Activated T-helper 1 cell treated with anti-CD3 and anti-CD28 coated beads, Interleukin-2, amount 50 U/mL, for 16 hours (primary cell): ENCODE measurements at regions not wholly inside any gene's neighbourhood (a gene's known extent, or its start where the extent isn't known, plus 50 kb on each side); places are given as distances from the start of the nearest gene placed in this dataset.

Experiments used
- DNase-seq, 2 donors: peaks; one replicate each; pipeline ENCODE4 v3.0.0-alpha.2; 2020; ENCODE audit warnings: low read depth in 1 of 2, low spot score in 1 of 2

GRCh38 chr14:41409806-41410205 lies 196.9 kb upstream of the LRFN5 start:
- no peak for DNase-seq

- no peak for DNase-seq
Observed at GRCh38 chr14:41404126-41404525, 202.6 kb upstream of the LRFN5 start.

- DNase-seq = no peak
Observed at GRCh38 chr14:41403360-41403759, 203.3 kb upstream of the LRFN5 start.

- DNase-seq = no peak
Observed at GRCh38 chr14:41397926-41398325, 208.8 kb upstream of the LRFN5 start.

DNA sequence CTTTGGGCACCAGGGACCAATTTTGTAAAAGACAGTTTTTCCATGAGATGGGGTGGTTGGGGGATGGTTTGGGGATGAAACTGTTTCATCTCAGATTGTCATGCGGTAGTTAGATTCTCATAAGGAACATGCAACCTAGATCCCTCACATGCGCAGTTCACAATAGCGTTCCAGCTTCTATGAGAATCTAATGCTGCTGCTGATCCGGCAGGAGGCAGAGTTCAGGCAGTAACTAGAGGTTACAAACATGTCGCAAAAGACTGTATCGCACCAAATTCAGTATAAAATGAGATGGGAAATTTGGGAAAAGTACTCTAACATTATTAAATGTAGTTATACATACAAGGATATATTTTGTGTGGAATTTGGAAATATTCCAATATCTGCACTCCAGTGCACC lies 213.2 kb upstream of the LRFN5 start:
- DNase-seq = no peak

DNA sequence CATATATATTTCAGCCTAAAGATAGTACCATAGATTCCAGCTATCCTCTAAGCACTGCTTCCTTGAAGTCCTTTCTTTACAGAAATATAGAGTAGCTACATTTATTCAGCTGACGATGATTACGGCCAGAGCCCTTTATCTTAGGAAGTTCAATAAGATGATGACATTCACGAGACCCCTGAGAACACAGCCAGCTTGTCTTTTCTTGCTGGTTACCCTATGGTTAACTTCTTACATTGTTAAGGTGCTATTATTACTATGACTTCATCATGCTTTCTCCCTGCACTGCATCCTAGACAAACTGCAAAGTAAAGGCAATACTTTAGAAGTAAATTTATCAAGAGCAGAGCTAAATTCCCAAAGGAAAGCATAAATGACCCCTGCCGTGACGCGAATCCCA lies 214.4 kb upstream of the LRFN5 start:
- no peak for DNase-seq

DNA sequence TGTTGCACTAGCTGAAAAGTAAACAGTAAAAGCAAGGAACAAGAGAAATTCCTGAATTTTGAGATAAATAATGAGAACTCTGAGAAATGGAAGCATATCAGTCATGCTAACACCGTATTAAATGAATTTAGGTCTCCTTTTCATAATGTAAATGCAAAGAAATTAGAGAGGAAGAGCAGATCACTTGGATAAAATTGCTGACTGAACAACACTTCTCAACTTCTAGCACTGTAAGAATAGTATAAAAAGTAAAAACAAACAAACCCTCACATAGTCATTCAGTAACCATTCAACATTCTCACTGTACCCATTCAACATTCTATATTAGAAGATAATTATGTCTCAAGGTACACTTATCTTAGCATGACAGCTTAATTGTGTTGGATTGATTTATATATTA lies 217.3 kb upstream of the LRFN5 start:
- DNase-seq = no peak

DNA sequence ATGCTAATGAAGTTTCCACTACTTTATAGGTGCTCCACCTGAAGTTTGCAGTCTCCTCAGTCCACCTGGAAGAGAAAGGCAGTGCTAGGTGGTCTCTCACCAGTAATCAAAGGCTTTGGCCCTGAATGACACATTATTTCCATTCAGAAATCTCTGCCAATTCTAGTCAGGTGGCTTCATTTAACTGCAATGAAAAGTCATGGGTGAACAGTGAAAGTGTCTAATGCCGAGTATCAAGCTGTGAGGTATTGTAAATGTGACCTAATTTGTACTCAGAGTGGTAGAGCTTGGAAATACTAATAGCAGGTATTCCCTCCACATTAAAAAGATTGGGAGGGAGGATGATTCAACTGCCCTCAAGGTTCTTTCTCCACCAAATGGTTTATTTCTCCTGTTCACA lies 220.9 kb upstream of the LRFN5 start:
- no peak for DNase-seq

GRCh38 chr14:41380017-41380416 lies 226.7 kb upstream of the LRFN5 start:
- DNase-seq = no peak

DNA sequence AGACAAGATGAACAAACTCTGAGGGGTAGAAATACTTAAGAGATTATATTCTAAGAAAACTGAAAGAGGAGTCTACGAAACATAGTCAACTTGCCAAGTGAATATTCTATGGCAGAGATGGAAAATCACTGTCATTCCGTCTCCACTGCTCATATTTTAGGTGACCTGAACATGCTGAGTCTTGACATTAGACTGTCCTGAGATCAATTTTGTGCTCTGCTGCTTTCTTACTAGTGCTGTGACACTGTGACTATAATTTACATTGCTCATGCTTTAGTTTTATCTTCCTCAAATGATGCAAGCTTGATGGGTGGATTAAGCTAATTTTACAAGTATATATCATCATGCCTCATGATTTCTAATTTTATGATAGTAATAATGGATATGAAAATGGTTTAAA lies 228.2 kb upstream of the LRFN5 start:
- no peak for DNase-seq

GRCh38 chr14:41377932-41378331 lies 228.7 kb upstream of the LRFN5 start:
- no peak for DNase-seq

GRCh38 chr14:41374092-41374491 lies 232.6 kb upstream of the LRFN5 start:
- DNase-seq = no peak

- no peak for DNase-seq
Observed at GRCh38 chr14:41362139-41362538, 244.5 kb upstream of the LRFN5 start.

- no peak for DNase-seq
Observed at GRCh38 chr14:41360126-41360525, 246.6 kb upstream of the LRFN5 start.

GRCh38 chr14:41355866-41356265 lies 250.8 kb upstream of the LRFN5 start:
- DNase-seq = no peak

DNA sequence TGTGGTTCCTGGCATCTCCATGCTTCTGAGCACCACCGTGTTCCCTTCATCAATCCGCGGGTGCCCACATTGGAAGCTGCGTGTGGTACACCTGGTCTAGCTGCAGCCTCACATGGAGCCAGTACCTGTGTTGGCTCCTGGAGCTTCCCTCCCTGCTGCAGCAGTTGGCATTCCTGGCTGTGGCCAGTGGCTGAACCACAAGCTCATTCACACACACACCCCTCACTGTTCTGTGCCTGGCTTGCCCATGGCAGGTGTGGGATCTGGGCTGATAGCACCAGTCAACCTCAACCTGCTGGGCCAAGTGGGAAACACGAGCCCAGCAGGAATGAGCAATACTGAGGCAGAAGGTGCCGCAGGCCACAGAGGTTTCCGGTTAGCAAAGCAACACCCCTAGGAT lies 256.2 kb upstream of the LRFN5 start:
- DNase-seq = no peak

DNA sequence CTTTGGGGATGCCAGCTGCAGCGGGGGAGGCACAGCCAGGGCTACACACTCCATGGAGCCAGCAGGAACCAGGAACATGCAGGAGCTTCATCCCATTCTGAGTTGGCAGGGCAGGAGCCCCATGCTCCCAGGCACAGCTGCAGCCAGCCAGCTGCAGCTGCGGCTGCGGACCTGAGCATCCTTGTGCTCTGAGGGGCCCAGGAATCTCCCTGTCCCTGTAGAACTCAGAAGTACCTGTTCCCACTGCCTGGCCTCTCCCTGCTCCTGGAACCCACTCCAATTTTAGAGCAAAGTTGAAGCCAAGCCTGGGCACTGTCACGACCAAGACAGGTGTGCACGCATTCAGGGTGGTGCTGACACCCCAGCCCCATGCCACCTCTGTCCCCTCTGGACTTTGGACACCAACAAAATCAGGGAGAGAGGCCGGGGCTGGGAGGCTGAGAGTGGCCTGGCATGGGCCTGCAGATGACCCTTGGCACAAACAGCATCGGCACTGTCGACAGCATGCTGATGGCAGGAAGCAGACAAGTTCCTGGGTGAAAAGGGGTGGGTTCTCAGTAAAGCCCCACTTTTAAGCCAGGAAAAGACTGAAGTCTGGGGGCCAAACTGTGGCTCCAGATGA lies 257.3 kb upstream of the LRFN5 start:
- DNase-seq = no peak

- no peak for DNase-seq
Observed at GRCh38 chr14:41343857-41344256, 262.8 kb upstream of the LRFN5 start.

DNA sequence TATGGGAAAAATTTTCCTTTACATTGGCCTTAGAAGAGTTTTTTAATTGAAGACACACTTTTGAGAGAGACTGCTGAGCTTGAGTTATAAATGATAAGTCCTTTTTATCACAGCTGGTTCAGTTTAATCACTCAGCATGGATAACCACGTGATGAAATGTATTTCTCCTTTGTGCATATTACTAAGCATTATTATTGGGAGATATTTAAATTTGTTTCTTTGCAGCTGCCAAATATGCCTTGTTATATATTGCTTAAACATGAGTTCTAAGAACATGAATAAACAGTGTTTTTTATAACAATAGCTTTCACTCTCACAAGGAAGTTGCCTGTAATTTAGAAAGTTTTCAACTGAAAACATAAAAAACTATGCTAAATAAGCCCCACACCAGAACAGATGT lies 293.5 kb upstream of the LRFN5 start:
- DNase-seq = no peak

DNA sequence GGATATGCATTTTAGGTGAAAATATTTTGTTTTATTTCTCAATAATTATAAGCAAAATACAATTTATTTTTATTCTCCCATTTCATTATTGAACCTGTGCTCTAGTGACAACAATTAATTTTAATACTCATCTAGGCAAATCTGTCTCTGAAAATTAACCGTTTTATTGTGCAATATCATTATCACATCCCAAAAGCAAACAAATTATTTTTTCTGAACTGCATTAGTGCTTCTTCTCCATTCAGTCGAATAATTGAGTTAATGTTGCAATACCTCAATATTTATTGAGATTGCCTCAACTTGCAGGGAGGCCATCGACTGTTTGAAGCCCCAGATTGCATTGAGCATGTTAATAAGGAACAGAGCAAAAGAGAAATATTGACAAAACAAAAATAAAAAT lies 303.2 kb upstream of the LRFN5 start:
- DNase-seq = no peak

GRCh38 chr14:41302776-41303175 lies 303.9 kb upstream of the LRFN5 start:
- DNase-seq = no peak

- DNase-seq = no peak
Observed at GRCh38 chr14:41299924-41300323, 306.8 kb upstream of the LRFN5 start.

- no peak for DNase-seq
Observed at GRCh38 chr14:41298328-41298690, 308.4 kb upstream of the LRFN5 start.
